Vagina (tissue), 2 donors: ENCODE measurements at regions not wholly inside any gene's neighbourhood (a gene's known extent, or its start where the extent isn't known, plus 50 kb on each side); places are given as distances from the start of the nearest gene placed in this dataset.

ENCODE experiments used
- DNase-seq, 2 donors: peaks; one replicate each; pipeline ENCODE4 v3.0.0-alpha.2; 2017; ENCODE audit errors: extremely low spot score in 2 of 2
- H3K27ac ChIP-seq: fragments of 200-600 bp; sonication (generic); one replicate; pipeline ENCODE4 v1.5.1; 2019
- H3K27me3 ChIP-seq: fragments of 200-600 bp; sonication (generic); one replicate; pipeline ENCODE4 v1.5.1; 2019
- H3K36me3 ChIP-seq, 2 donors: fragments of 200-600 bp; sonication (generic); one replicate each; pipeline ENCODE4 v1.5.1; 2017 to 2019
- H3K4me1 ChIP-seq: fragments of 200-600 bp; sonication (generic); one replicate; pipeline ENCODE4 v1.5.1; 2019
- H3K4me3 ChIP-seq, 2 donors: fragments of 200-600 bp; sonication (generic); 1 replicate in 1 of 2; 2 replicates in 1 of 2; pipeline ENCODE4 v1.5.1; 2016 to 2019
- H3K9me3 ChIP-seq: fragments of 200-600 bp; sonication (generic); one replicate; pipeline ENCODE4 v1.5.1; 2019
- POLR2A ChIP-seq, 2 donors: fragments of 450-650 bp; IDR thresholded peaks; one replicate each; pipeline ENCODE4 v1.6.1; 2017; ENCODE audit warnings: antibody characterized with exemption in 2 of 2, mild to moderate bottlenecking in 2 of 2, moderate library complexity in 2 of 2
- POLR2AphosphoS5 ChIP-seq, 2 donors: sonication (generic); formaldehyde crosslinking; IDR thresholded peaks; one replicate each; pipeline ENCODE4 v1.9.0; 2017; ENCODE audit warnings: antibody characterized with exemption in 2 of 2, mild to moderate bottlenecking in 2 of 2, low read depth in 1 of 2; ENCODE audit not compliant: insufficient read depth in 1 of 2
- intact Hi-C: fragments of 100-400 bp; cut with DNase I; formaldehyde crosslinking; loops from one replicate; pipeline ENCODE4 v1.15.1; 2023
- TF ChIP-seq, protein P1 (sequence below), 3 experiments: fragments of 450-650 bp in 2 of 3; fragments of 200-600 bp in 1 of 3; sonication (generic) in 1 of 3; IDR thresholded peaks; one replicate each; pipeline ENCODE4 v1.5.1; 2017 to 2019; ENCODE audit warnings: antibody characterized with exemption in 3 of 3, mild to moderate bottlenecking in 2 of 3, moderate library complexity in 2 of 3

DNA sequence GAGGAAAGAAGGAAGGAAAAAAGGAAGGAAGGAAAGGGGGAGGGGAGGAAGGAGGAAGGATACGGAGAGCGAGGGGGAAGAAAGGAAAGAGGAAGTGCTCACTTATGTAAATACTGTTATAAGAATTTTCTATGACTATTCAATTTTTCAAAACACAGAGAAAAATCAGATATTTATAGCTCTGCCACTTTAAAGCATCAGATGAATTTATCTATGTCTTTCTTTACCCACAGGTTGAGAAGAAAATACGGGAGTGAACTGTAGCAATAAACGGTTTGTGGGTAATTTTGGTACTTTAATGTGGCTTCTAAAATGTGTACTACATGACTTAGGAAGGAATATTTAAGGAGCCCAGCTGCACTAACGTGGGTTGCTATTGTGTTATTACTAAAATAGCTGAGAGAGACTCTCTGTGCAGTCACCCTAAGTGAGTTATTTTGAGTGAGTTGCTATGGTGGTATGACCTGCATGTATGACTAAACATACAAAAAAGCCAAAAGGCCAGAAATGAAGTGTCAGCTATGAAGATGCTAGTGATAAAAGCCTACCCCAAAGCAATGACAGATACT lies 225.5 kb downstream of the SOD2 start:
- intact Hi-C loops, result no loop called here
- H3K36me3 ChIP-seq, result no peaks in the 10 kb centered on the region
- no peaks in the 10 kb centered on the region for H3K4me1 ChIP-seq
- H3K27ac ChIP-seq, result no peak overlapping the region
- no peak overlapping the region for H3K4me3 ChIP-seq
- no peaks in the 10 kb centered on the region for H3K27me3 ChIP-seq
- DNase-seq, result no peak
- H3K9me3 ChIP-seq, result no peaks in the 10 kb centered on the region
- no peak for TF ChIP-seq POLR2A (IDR thresholded peaks at IDR 0.05)
- no peak for TF ChIP-seq POLR2AphosphoS5 (IDR thresholded peaks at IDR 0.05; ENCODE audit: insufficient read depth in 1 of 2, low read depth in 1 of 2)
- TF ChIP-seq, protein P1, sequence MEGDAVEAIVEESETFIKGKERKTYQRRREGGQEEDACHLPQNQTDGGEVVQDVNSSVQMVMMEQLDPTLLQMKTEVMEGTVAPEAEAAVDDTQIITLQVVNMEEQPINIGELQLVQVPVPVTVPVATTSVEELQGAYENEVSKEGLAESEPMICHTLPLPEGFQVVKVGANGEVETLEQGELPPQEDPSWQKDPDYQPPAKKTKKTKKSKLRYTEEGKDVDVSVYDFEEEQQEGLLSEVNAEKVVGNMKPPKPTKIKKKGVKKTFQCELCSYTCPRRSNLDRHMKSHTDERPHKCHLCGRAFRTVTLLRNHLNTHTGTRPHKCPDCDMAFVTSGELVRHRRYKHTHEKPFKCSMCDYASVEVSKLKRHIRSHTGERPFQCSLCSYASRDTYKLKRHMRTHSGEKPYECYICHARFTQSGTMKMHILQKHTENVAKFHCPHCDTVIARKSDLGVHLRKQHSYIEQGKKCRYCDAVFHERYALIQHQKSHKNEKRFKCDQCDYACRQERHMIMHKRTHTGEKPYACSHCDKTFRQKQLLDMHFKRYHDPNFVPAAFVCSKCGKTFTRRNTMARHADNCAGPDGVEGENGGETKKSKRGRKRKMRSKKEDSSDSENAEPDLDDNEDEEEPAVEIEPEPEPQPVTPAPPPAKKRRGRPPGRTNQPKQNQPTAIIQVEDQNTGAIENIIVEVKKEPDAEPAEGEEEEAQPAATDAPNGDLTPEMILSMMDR (IDR thresholded peaks at IDR 0.05), result no peak

DNA sequence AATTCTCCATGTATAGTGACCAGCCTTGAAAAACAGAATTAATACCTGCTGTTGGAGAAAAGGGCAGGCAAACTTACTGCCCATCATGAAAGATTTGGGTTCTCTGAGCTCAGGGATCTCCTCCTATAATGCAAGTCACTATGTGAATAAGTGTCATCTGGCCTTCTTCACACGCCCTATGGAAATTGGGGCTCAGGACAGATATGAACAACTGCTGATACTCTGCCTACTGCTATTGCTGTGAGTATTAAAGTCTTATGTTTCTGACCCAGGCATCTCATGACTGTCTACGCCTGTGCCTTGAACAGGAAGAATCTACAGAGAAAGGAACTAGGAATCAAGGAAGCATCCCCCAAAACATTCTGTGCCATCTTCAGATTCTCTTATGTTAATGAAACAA lies 226.1 kb downstream of the SOD2 start:
- TF ChIP-seq POLR2A (IDR thresholded peaks at IDR 0.05) (no peak), POLR2AphosphoS5 (IDR thresholded peaks at IDR 0.05; ENCODE audit: insufficient read depth in 1 of 2, low read depth in 1 of 2) (no peak)
- TF ChIP-seq, protein P1 (IDR thresholded peaks at IDR 0.05), result no peak
- Histone ChIP-seq H3K4me1 (no peaks in the 10 kb centered on the region), H3K27me3 (no peaks in the 10 kb centered on the region), H3K36me3 (no peaks in the 10 kb centered on the region), H3K9me3 (no peaks in the 10 kb centered on the region), H3K4me3 (no peak overlapping the region), H3K27ac (no peak overlapping the region)
- no peak for DNase-seq
- intact Hi-C loops, result no loop called here

DNA sequence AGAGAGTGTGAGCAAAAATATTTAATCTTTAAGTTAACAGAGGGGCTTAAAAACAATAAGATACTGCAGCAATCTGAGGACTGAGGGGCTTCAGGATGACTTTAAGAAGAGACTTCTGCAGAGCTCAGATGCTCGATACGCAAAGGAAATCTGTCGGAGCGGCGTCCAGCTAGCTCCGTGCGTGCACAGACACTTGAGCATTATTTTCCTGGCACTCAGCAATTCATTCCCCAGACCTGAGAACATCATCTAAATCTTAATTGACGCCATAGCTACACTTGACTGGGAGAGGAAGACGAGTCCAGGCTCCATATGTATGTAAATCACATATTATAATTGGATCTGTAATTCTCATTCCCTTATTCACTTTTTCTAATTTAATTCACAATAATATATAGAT lies 228.2 kb downstream of the SOD2 start:
- Histone ChIP-seq H3K27ac (no peak overlapping the region), H3K4me1 (no peaks in the 10 kb centered on the region), H3K36me3 (no peaks in the 10 kb centered on the region), H3K27me3 (no peaks in the 10 kb centered on the region), H3K4me3 (no peak overlapping the region), H3K9me3 (no peaks in the 10 kb centered on the region)
- no peak for DNase-seq
- intact Hi-C loops, result no loop called here
- TF ChIP-seq POLR2AphosphoS5 (IDR thresholded peaks at IDR 0.05; ENCODE audit: insufficient read depth in 1 of 2, low read depth in 1 of 2) (no peak), POLR2A (IDR thresholded peaks at IDR 0.05) (no peak)
- TF ChIP-seq, protein P1 (IDR thresholded peaks at IDR 0.05), result no peak

DNA sequence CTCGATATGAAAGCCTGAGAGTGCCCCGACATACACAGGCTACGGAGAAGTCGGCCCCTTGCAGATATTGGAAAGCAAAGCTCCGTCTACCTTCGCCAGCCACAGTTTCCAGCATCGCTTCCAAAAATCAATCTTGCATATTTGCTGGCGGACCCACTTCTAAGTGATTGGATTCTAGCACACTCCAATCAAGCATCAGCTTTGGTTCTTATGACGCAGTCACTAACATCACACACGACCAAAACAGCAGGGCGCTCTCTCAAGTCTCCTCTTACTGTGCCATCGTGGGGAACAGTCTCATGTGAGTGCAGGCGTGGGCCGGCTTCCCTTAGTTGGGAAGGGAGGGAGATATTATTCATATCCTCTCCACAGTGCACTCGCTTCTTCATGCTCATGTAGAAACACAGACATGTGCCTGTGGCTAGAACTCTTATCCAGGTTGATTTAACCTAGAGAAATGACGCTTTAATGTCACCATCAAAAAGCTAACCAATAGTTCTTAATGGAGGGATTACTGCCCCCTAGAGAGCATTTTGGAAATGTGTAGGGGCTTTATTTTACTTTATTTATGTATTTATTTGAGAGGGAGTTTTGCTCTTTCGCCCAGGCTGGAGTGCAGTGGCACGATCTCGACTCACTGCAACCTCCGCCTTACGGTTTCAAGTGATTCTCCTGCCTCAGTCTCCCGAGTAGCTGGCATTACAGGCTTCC lies 229.8 kb downstream of the SOD2 start:
- no peak for DNase-seq
- no peak overlapping the region for H3K4me3 ChIP-seq
- H3K4me1 ChIP-seq, result no peaks in the 10 kb centered on the region
- H3K9me3 ChIP-seq, result no peaks in the 10 kb centered on the region
- no peaks in the 10 kb centered on the region for H3K27me3 ChIP-seq
- intact Hi-C loops, result no loop called here
- H3K27ac ChIP-seq, result no peak overlapping the region
- TF ChIP-seq POLR2AphosphoS5 (IDR thresholded peaks at IDR 0.05; ENCODE audit: insufficient read depth in 1 of 2, low read depth in 1 of 2) (no peak), POLR2A (IDR thresholded peaks at IDR 0.05) (no peak)
- TF ChIP-seq, protein P1 (IDR thresholded peaks at IDR 0.05), result no peak
- H3K36me3 ChIP-seq, result no peaks in the 10 kb centered on the region

DNA sequence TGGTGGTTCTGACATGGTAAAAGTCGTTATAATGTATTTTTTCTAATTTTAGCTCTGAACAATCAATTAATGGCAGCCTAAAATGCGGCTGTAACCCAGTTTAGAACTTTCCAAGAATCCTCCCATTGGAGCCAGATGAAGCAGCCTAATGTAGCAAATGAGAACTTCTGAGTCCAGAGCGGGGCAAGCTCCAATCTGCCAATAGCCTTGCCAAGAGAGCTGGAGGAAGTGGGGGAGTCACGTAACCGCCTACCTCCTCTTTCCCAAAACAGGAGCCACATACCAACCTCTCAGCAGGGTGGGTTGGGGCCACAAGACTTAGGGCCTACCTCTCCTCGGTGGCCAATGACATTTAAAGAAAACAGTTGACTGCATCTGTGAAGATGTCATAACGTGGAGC lies 230.6 kb downstream of the SOD2 start:
- Histone ChIP-seq H3K9me3 (no peaks in the 10 kb centered on the region), H3K4me3 (no peak overlapping the region), H3K27ac (no peak overlapping the region), H3K36me3 (no peaks in the 10 kb centered on the region), H3K27me3 (no peaks in the 10 kb centered on the region), H3K4me1 (no peaks in the 10 kb centered on the region)
- intact Hi-C loops, result no loop called here
- no peak for DNase-seq
- no peak for TF ChIP-seq POLR2AphosphoS5 (IDR thresholded peaks at IDR 0.05; ENCODE audit: insufficient read depth in 1 of 2, low read depth in 1 of 2)
- TF ChIP-seq POLR2A (IDR thresholded peaks at IDR 0.05), result no peak
- TF ChIP-seq, protein P1 (IDR thresholded peaks at IDR 0.05), result no peak
